Amniotic epithelial cell (primary cell): ENCODE measurements at regions not wholly inside any gene's neighbourhood (a gene's known extent, or its start where the extent isn't known, plus 50 kb on each side); places are given as distances from the start of the nearest gene placed in this dataset.

Source experiments
- DNase-seq: peaks from one replicate; pipeline ENCODE4 v3.0.0-alpha.2; 2010; ENCODE audit warnings: low read depth

DNA sequence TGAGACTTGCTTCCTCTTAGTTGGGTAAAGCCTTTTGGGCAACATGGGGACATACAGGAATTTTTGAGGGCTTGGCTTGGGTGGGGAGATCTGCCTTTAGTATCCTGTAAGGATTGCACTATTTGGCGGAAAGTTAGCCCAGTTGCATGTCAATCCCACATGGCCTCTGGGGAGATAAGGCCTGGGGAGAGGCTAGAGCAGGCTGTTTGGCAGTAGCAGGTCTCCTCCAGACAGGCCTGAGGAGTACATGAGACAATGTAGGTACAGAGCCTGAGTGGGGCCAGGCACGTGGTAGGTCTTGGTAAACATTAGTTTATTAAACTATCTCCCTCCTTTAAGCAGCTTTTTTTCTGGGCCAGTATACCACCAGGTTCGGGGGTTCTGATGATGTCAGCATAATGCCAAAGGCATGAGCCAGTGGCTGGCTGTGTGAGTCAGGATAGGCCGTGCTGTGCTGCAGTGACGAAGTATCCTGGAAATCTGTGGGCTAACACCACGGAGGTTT lies 147.9 kb downstream of the VEGFA start:
- peak; percentile 85 for DNase-seq

DNA sequence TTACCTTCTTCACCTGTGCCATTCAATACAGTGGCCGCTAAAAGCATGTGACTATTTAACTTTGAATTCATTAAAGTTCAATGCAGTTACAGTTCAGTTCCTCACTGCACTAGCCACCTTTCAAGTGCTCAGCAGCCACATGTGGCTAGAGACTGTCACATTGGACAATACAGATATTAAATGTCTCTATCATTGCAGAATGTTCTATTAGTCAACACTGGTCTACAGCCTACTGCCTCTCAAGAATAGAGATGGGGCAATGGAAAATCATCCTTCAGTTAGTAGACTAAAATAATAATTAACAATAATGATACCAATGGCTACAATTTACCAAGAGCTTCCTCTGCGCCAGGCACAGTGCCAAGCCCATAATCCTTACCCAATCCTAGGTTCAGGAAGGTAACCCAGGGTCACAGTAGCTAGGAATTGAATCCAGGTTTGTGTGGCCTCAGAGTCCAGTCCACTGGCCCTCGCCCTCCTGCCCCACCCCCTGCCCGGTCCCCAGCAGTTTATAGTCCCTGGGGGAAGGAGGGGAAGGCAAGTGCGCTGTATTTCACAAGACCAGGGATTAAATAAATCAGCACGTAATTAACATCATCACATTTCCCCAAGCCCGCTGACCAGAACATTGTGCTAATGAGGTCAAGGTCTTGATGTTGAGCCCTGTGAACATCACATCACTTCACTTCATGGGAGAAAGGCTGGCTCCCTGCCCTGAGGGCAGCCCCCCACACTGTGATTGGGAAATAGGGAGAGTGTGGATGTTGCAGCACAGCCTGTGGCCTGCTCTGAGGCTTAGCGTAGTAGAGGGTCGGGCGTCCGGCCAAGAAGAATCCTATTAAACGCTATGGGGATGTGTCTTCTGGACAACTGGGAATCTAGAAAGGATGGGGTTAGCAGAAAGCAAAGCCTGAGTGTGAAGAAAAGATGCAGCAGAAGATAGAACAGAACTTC lies 147.2 kb downstream of the VEGFA start:
- DNase-seq: peak; percentile 98

DNA sequence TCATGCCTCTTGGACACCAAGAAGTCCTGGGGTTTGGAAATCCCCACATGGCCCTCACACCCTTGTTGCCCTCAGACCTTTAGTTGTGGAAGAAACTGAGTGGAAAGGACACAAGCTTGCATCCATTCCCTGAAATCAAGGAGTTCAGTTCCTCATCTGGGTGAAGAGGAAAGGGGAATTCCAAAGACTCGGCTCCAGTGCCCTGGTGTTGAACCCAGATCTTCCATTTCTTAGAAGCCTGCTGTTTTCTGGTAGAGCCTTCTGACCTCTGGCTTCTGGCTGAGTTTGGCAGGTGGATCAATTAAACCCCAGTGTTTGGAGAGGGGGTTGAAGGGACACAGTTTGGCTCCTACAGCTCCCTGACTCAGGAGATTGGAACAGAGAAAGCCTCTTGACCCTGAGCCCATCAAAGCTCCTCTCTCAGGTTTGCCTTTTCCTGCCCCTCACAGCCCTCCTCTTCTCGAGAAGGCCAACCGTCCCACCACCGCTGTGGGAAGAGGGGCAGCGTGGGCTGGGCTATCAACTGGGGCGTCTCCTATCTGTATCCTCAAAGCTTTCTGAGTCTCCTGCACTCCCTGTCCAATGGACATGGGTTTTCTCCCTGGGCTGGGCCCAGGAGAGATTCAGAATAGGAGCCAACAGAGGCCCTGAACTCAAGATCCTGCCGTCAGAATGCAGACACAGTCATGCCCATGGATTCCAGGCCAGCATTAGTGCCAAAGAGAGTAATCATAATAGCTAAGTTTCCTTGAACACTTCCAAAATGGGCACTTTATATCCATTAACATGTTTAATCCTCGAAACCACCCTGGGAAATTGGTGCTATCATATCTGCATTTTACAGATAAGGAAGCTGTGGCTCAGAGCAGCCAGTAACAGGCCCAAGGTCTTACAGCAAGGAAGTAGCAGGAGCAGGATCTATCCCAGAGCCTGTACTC lies 146.2 kb downstream of the VEGFA start:
- peak; percentile 85 for DNase-seq

DNA sequence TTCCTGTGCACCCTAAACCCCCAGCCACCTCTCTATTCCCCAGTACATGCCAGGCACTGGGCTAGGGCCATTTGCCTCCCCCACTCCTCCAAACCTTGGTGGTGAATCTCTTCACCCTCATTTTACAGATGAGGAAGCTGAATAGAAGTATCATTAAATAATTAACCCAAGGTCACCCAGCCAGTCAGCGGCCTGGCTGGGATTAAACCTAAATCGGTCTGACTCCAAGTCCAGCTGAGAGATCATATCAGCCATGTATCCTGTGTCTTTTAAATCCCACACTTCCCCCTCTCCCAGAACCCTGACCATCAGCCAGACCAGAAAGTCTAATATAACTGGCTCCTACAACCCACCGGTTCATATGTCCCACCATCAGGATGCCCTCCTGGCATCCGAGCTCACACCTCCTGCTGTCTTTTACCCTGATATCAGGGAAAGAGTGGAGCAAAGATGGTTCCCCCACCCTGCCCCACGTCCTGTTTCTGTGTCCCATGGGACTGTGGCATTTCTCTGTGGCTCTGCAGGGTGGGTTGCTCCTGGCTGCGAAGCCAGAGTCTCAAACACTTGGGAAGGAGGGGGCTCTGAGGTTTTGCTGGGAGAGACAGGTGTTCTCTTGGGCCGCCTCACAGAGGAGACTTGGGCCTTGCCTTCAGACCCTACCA lies 145.3 kb downstream of the VEGFA start:
- no peak for DNase-seq

DNA sequence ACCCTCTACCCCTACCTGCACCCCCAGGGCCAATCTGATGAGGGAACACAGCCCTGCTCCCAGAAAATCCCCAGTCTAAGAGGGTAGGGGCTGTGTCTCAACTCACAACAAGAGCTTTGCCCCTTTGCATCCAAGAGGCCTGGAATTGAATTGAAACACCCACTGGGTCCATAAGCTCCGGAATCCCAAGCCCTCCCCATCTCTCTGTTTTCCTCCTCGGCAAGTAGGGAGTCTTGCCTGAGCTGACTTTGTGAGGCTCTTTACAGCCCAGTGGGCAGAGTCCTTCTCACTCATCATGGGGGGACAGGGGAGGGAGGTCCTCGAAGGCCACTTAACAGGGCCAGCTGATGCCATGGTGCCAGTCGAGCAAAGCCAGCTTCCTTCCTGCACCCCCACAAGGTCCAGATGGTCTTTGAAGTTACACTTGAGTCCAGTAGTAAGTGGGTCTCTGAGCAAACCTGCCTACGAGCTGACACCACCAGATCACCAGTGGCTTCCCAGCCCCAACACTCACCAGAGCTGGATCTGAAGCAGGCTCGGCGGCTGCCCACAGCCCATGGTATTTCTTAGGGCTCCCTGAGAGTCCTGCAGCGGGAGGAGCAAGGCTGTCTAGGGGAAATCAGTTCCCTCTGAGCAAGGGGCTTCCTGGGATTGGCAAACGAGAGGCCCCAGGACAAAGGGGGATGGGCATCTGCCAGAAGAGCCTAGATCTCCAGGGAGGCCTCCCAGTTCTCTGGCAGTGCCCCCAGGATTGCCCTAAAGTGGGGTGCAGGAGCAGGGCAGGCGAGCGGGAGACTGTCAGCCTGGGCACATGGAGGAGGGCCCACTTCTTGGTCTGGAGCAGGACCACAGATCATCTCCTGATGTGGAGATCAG lies 144.5 kb downstream of the VEGFA start:
- no peak for DNase-seq

DNA sequence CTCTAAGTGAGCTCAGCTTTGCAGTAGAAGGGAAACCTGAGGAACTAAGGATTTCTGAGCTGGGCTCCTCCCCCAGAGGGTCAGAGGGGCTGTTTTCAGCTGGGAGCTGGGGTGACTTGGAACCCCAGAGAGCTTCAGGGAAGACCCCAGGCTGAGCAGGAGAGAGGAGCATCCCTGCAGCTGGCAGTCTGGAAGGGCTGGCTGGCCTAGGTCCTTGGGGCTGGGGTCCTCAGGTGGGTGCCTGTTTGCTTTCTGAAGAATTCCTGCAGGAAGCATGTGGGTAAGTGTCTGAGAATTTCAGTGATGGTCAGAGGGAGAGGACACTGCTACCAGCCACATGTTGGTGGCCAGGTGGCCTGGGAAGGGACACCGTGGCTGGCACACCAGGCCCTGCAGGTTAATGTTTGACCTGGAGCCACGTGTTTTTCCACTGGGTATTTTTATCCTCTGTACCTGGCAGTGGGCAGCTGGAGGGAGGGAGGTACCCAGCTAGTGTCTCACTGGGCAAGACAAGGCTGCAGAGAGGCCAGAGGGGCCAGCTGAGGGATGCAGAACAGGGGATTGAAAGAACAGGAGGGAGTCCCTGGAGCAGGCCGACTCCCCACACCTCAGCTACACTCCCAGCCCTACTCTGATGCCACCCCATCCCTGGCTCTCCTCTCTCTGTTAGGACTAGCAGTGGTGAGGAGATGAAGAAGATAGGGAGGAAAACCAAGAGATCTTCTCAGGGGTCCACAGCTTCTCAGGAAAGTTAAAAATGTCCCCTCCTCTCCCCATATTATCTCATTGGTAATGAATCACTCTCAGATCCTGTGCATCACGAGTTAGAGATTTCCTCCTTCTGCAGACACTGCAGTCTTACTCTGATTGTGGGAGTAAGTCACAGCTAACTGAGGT lies 143.6 kb downstream of the VEGFA start:
- peak; percentile 37 for DNase-seq

DNA sequence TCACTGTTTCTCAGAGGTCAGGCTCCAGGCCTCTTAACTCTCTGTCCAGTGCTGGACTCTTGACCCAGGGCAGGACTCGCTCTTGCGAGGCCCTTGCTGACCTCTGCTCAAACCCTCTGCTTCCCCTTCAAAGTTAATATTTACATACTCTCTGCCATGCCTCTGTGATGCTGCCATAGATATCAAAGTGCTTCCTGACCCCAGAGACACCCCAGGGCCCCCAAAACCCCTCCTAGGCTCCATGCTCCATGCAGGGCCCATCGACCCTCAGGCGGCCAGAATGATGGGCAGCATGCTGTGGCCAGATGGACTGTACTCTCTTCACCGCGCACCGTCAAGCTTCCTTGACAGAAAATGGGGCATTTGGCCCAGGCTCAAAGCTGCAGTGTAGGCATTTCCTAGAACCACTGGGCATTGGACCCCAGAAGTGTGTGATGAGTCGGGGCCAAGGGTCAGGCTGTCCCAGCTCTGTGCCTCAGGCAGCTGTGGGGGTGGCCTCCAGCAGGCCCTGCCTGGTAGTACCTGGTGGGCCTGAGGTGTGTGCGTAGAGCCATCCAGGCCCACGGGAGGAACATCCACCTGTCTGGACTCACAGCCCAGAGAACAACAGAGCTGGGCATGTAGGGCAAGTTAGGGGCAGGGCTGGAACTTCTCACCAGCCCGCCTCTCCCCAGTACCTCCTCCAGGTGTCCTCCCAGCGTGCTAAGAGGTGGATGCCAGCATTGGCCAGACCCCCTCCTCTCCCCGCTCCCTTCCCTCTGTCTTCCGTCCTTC lies 142.8 kb downstream of the VEGFA start:
- DNase-seq: no peak

DNA sequence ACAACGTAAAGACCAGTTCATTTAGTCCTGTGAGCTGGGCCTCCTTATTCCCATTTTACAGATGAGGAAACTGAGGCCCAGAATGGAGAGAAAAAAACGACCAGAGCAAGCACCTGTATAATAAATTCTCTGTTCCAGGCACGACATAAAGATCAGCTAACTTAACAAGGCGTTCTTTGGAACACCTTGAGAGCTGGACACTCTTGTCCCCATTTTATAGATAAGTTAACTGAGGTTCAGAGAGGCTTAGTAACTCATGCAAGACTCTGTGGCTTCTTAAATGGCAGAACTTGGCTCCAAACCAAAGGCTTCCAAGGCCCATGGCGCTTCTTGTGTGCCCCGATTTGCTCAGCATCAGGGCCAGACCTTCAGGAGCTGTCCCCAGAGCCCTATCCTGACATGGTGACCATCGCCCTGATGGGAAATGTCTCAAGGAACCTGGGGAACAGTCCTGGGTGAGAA lies 142.1 kb downstream of the VEGFA start:
- DNase-seq: no peak

DNA sequence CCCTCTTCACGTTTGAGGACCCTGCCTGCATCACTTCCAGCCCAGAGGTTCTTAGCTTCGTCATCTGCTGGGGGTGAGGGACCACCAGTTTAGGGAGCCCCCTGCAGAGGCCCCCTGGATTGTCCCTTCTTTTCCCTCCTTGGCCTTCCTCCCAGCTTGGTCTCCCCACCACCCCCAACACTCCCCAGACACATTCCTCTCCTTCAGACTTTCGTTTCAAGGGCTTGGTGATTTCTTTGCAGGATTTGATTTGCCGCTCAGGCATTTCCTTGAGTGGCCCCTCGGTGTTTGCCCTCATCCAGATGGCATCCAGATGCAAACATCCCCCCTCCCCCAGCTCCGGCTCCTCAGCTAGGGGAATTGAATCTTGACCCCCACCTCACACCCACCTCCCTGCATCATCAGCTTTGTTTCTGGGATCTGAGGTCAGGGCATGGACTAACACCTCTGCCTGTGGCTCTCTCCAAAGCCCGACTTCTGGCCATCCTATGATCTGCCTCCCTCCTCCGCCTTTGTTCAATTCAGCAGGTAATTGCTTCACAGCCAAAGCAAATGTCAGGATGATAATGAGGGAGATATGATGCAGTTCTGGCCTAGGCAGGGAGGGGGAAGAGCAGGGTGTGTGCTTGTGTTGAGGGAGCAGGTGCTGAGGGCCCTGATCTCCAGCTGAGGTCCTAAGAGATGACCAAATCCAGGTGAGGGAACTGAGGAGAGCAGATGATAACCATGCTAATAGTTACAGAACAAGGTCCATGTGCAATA lies 141.5 kb downstream of the VEGFA start:
- no peak for DNase-seq

DNA sequence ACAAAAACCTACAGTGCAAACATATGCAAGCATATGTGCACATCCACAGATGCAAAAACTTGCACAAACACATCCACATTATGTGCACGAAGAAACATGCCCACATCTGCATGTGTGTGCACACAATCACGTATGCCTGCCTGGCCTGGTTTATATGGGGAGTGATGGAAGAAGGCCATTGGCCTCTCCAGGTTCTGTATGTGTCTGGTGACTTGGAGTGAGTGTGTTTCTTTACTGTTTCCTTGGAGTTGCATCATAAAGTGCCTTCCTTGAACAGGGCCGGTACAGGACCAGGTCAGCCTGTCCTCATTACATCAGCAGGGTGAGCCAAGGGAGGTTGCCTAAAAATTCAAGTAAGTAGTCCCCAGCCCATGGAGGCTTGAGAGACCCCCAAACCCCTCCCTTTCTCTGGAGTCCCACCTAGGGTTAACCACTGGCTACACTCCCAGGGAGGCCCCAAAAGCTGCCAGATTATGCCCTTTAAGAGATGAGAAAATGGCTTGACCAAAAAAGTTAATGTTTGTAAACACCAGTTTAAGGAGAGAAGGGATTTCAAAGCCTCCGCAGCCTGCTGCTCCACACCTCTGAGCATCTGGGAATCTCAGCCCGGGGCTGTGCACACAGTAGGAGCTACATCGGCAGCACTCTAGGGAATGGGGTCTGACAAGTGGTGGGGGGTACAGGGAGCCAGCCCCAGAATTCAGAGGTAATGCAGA lies 140.8 kb downstream of the VEGFA start:
- DNase-seq: peak; percentile 57

DNA sequence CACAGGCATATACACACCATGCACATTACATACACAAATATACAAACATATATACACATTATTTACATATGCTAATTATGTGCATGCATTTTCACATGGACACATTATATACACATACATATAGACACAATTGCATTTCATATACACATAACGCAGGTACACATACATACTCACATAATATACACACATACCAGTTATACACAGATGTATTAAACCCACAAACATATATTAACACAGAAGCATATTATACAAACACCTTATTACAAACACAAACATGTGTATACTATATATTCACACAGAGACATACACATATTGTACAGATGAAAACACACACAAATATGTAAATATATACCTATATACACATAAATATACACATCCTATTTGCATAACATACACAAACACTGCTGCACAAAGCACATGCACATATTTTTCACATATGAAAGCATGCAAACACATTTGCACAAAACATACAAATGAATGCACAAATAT lies 140.2 kb downstream of the VEGFA start:
- DNase-seq: no peak

DNA sequence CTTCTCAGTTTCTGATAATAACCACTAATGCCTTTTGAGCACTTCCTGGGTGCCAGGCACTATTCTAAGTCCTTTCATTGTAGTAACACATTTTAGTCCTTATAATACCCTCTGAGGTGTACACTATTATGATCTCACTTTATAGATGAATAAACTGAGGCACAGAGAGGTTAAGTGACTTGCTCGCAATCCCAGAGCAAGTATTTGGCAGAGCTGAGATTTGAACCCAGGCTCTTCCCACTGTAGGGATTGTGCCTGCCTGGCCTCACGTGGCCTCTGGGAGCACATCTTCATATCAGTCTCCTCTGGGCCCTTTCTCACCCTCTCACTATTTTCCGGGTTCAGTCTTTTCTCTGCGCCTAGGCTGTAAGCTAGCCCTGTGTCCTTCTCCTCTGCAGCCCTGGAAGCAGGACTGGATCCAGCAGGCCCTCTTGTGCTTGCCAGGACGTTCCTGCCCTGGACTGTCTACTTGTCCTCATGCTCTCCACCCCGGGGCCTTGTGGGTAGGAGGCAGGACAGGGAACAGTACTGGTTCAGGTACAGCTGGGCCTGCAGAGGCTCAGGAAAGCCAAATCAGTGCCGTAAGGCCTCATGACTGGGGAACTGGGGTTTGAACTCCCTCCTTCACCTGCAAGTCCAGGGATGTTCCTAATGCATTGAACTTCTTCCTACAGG lies 139.6 kb downstream of the VEGFA start:
- DNase-seq: no peak

DNA sequence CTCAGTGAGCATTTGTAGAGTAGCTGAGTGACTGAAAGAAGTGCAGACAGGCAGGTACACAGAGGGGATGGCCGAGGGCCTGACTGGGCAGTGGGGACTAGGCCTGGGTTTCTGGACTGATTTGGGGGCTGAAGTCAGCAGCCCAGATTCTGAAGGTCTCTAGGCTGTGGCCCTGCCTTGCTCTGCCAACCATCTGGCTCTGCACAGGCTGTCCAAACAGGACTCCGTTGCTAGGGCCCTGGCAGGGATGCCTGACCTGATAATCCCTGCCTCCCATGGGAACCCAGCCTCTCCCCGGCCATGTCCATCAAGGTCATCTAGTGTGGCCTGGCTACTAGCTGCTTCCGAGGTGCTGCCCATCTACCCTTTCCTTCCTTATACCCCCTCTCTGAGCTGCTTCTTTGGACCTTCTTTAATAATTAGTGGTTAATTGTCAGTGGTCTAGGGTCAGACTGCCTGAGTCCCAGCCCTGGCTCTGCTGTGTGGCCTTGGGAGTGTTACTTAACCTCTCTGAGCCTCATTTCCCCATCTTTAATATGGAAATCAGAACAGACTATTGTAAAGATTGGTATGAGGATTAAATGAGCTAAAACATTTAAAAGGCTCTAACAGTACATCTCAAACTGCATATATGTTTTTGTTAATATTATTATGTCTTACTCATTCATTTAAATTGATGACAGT lies 137.9 kb downstream of the VEGFA start:
- no peak for DNase-seq

DNA sequence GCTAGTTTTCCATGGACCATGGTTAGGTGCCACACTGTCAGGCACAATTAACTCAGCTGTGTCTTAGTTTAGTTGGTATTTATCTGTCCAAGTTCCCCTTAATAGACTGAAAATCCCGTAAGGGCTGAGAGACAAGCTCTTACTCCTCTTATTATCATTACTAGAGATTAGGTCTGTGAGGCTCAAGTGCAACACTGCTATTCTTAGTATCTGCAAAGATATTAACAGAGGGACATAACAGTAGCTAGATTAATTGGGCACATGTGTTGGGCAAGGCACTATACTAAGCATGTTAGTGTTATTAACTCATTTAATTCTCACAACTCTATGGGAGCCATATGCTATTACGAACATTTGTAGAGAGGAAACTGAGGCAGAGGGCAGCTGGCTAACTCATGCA lies 137.3 kb downstream of the VEGFA start:
- no peak for DNase-seq

DNA sequence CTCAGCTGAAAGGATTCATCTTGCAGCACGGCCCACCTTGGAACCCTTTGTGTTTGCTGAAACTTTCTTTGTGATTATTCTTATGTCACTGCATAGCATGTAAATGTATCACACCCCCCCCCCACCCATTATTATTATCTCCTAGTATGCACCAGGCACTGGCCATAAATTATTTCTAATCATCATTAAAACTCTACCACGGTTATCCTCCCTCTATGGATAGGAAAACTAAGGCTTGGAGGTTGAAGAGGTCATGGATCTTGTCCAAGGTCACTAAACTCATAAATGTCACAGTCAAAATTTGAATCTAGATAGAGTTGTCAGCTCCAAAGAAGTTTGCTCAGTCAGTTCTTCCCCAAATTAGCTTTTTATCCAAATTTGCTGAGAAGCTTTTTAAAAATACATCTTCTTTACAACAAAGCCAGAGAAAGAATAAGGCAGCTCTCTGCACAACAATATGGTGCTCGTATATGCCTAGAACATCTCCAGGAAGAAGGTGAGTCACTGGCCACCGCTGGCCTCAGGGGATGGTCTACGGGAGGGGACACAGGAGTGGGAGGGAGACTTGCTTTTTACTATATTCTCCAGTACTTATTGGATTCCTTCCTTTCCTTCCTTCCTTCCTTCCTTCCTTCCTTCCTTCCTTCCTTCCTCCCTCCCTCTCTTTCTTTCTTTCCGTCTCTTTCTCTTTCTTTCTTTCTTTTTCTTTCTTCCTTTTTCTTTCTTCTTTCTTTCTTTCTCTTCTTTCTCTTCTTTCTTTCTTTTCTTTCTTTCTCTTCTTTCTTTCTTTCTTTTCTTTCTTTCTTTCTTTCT lies 134.5 kb downstream of the VEGFA start:
- no peak for DNase-seq
